GM12874 (cell line): ENCODE measurements at regions not wholly inside any gene's neighbourhood (a gene's known extent, or its start where the extent isn't known, plus 50 kb on each side); places are given as distances from the start of the nearest gene placed in this dataset.

Experiments
- CTCF ChIP-seq: IDR thresholded peaks from 2 replicates; pipeline ENCODE4 v1.5.1; 2011; ENCODE audit warnings: low read depth, mild to moderate bottlenecking, control low read depth, low read length, moderate library complexity; ENCODE audit not compliant: insufficient read depth

GRCh38 chr16:59154295-59154694 is 420.2 kb upstream of the GOT2 start:
- TF ChIP-seq CTCF = no peak

- no peak for TF ChIP-seq CTCF
Measured at GRCh38 chr16:59148769-59149155, 414.6 kb upstream of the GOT2 start.

GRCh38 chr16:59148056-59148768 is 414.1 kb upstream of the GOT2 start:
- TF ChIP-seq CTCF = no peak

- no peak for TF ChIP-seq CTCF
Measured at GRCh38 chr16:59146140-59146539, 412.0 kb upstream of the GOT2 start.

GRCh38 chr16:59144841-59145240 is 410.7 kb upstream of the GOT2 start:
- no peak for TF ChIP-seq CTCF

GRCh38 chr16:59144326-59144725 is 410.2 kb upstream of the GOT2 start:
- TF ChIP-seq CTCF = no peak

- TF ChIP-seq CTCF = no peak
Measured at GRCh38 chr16:59126486-59126885, 392.4 kb upstream of the GOT2 start.
